ENCODE measurements at regions not wholly inside any gene's neighbourhood (a gene's known extent, or its start where the extent isn't known, plus 50 kb on each side); places are given as distances from the start of the nearest gene placed in this dataset.

GRCh38 chr14:29028973-29029582, 262.5 kb downstream of the FOXG1 start:
- ATAC-seq (peak; percentile 63), FAIRE-seq (no peak), DNase-seq (ENCODE audit: extremely low read depth in 1 of 4, low spot score in 3 of 4) (peak in 1 of 4 experiments; percentile 23)
- H2AFZ ChIP-seq (ENCODE audit: low read depth, low read length) = peak overlapping the region; percentile 70; the same call in 1 of the 2 replicates
- no TSS peak for BruUV-seq (replicated peaks)
- H3K9ac ChIP-seq (ENCODE audit: insufficient read depth in 1 of 2, low read depth in 2 of 2, low read length in 2 of 2) = no peak overlapping the region
- POLR2A ChIA-PET = interaction anchor here (1.0 kb wide), 1 partner anchor 10 kb away, joined by 4 read pairs; no protein-coding TSS in a partner anchor
- H3K4me2 ChIP-seq (ENCODE audit: insufficient read depth, low read length) = no peak overlapping the region; the same call in 1 of the 2 replicates
- H4K20me1 ChIP-seq (replicated peaks; ENCODE audit: control insufficient read depth, insufficient read depth, low read length) = no peaks in the 10 kb centered on the region
- H3K36me3 ChIP-seq (ENCODE audit: control insufficient read depth, insufficient read depth, low read length) = no peaks in the 10 kb centered on the region
- H3K27ac ChIP-seq (ENCODE audit: extremely low read depth, low read depth, low read length) = peak overlapping the region; percentile 44; the same call in 2 of the 3 replicates
- in situ Hi-C loops (cut with MboI) (no loop called here), intact Hi-C loops (cut with micrococcal nuclease) (no loop called here)
- H3K4me3 ChIP-seq = no peak overlapping the region
- 42% methylated on average over 3 of the region's 7 CpGs for WGBS (ENCODE audit: insufficient coverage, low coverage, missing lambda C conversion rate)
- no peaks in the 10 kb centered on the region for H3K9me1 ChIP-seq (ENCODE audit: control insufficient read depth, insufficient read depth, low read length)
- H3K79me2 ChIP-seq (ENCODE audit: control insufficient read depth, insufficient read depth, low read length) = no peaks in the 10 kb centered on the region
- CTCF ChIA-PET (ENCODE audit: low intra/inter-chr PET ratio) = no interaction called here
- no peaks in the 10 kb centered on the region for H3K27me3 ChIP-seq (ENCODE audit: control insufficient read depth in 2 of 2, insufficient read depth in 2 of 2, low read length in 2 of 2)
- peaks cover 0 to 2% of the 10 kb centered on the region in 2 experiments; a peak in 2 of 5 replicates for H3K4me1 ChIP-seq (replicated peaks in 1 of 2; ENCODE audit: control insufficient read depth in 2 of 2, insufficient read depth in 2 of 2, low read length in 2 of 2)
- no peaks in the 10 kb centered on the region for H3K9me3 ChIP-seq (replicated peaks; ENCODE audit: control insufficient read depth, insufficient read depth, low read depth, low read length)
- TF ChIP-seq FOXK2 (conservative IDR thresholded peaks at IDR 0.05 in 1 of 2, IDR thresholded peaks at IDR 0.05 in 1 of 2; ENCODE audit: low read depth in 2 of 2) (peak; percentile 63 to 83; a peak in 3 of 4 replicates), ZNF584 (CRISPR knock-in tag; IDR thresholded peaks at IDR 0.05; ENCODE audit: low read depth) (no peak), ZBTB34 (CRISPR knock-in tag; IDR thresholded peaks at IDR 0.05) (no peak), HOXB6 (CRISPR knock-in tag; IDR thresholded peaks at IDR 0.05; ENCODE audit: borderline replicate concordance) (no peak), ETS2 (tag; IDR thresholded peaks at IDR 0.05; ENCODE audit: borderline replicate concordance, poor library complexity, severe bottlenecking) (no peak), FOXA3 (CRISPR knock-in tag; conservative IDR thresholded peaks at IDR 0.05 in 1 of 2, IDR thresholded peaks at IDR 0.05 in 1 of 2) (peak in 1 of 2 experiments; percentile 77; a peak in 2 of 4 replicates), MEIS2 (IDR thresholded peaks at IDR 0.05; ENCODE audit: partially characterized antibody) (no peak), NRF1 (conservative IDR thresholded peaks at IDR 0.05 in 1 of 2, IDR thresholded peaks at IDR 0.05 in 1 of 2) (no peak), SRF (CRISPR knock-in tag; IDR thresholded peaks at IDR 0.05) (0 out of 4 replicates have a peak, but pooled peaks of 1 of the 2 experiments have one; percentile 30), PYGO2 (tag; IDR thresholded peaks at IDR 0.05) (no peak), RBM17 (IDR thresholded peaks at IDR 0.05; ENCODE audit: borderline replicate concordance, low read depth, low read length) (no peak), TCF3 (CRISPR knock-in tag; IDR thresholded peaks at IDR 0.05) (no peak), TRIM24 (IDR thresholded peaks at IDR 0.05) (0 out of 4 replicates have a peak, but pooled peaks of 1 of the 2 experiments have one; percentile 10), GATAD2A (IDR thresholded peaks at IDR 0.05) (no peak)
- TF ChIP-seq, protein P1, sequence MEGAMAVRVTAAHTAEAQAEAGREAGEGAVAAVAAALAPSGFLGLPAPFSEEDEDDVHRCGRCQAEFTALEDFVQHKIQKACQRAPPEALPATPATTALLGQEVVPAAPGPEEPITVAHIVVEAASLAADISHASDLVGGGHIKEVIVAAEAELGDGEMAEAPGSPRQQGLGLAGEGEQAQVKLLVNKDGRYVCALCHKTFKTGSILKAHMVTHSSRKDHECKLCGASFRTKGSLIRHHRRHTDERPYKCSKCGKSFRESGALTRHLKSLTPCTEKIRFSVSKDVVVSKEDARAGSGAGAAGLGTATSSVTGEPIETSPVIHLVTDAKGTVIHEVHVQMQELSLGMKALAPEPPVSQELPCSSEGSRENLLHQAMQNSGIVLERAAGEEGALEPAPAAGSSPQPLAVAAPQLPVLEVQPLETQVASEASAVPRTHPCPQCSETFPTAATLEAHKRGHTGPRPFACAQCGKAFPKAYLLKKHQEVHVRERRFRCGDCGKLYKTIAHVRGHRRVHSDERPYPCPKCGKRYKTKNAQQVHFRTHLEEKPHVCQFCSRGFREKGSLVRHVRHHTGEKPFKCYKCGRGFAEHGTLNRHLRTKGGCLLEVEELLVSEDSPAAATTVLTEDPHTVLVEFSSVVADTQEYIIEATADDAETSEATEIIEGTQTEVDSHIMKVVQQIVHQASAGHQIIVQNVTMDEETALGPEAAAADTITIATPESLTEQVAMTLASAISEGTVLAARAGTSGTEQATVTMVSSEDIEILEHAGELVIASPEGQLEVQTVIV (CRISPR knock-in tag; IDR thresholded peaks at IDR 0.05; ENCODE audit: borderline replicate concordance) = no peak
- TF ChIP-seq, protein P2, sequence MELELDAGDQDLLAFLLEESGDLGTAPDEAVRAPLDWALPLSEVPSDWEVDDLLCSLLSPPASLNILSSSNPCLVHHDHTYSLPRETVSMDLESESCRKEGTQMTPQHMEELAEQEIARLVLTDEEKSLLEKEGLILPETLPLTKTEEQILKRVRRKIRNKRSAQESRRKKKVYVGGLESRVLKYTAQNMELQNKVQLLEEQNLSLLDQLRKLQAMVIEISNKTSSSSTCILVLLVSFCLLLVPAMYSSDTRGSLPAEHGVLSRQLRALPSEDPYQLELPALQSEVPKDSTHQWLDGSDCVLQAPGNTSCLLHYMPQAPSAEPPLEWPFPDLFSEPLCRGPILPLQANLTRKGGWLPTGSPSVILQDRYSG (tag; conservative IDR thresholded peaks at IDR 0.05; ENCODE audit: low read depth) = no peak
